GM23338 (cell line): ENCODE measurements at regions not wholly inside any gene's neighbourhood (a gene's known extent, or its start where the extent isn't known, plus 50 kb on each side); places are given as distances from the start of the nearest gene placed in this dataset.
A peak's percentile ranks its signal among the peaks of the same experiment; 100 is the strongest.

Experiments used
- ATAC-seq: fragments of 200-7000 bp; cut with Tn5 transposase; 3 replicates; pipeline ENCODE4 v1.9.1; 2020
- DNase-seq: peaks from one replicate; pipeline ENCODE4 v3.0.0-alpha.2; 2015; ENCODE audit warnings: low spot score
- H2AFZ ChIP-seq: fragments of 200-600 bp; sonication (generic); 2 replicates; pipeline ENCODE4 v1.8.0; 2016; ENCODE audit warnings: antibody characterized with exemption, mild to moderate bottlenecking, moderate library complexity
- H3F3A ChIP-seq: fragments of 200-600 bp; sonication (generic); replicated peaks from 2 replicates; pipeline ENCODE4 v1.8.0; 2017; ENCODE audit warnings: antibody characterized with exemption, mixed run types, low read depth
- H3K27ac ChIP-seq: fragments of 200-600 bp; sonication (generic); 2 replicates; pipeline ENCODE4 v1.6.1; 2016; ENCODE audit warnings: low read depth
- H3K27me3 ChIP-seq: fragments of 200-600 bp; sonication (generic); 2 replicates; pipeline ENCODE4 v1.8.0; 2016; ENCODE audit warnings: mild to moderate bottlenecking, mixed run types, moderate library complexity; ENCODE audit not compliant: insufficient read depth
- H3K36me3 ChIP-seq: fragments of 200-600 bp; sonication (generic); 2 replicates; pipeline ENCODE4 v1.8.0; 2016; ENCODE audit warnings: mild to moderate bottlenecking; ENCODE audit not compliant: insufficient read depth
- H3K4me1 ChIP-seq: fragments of 200-600 bp; sonication (generic); 2 replicates; pipeline ENCODE4 v1.8.0; 2016; ENCODE audit warnings: mild to moderate bottlenecking, moderate library complexity; ENCODE audit not compliant: insufficient read depth
- H3K4me2 ChIP-seq: fragments of 200-600 bp; sonication (generic); 2 replicates; pipeline ENCODE4 v1.7.1; 2017; ENCODE audit warnings: mixed run types
- H3K4me3 ChIP-seq: fragments of 200-600 bp; sonication (generic); 2 replicates; pipeline ENCODE4 v1.6.1; 2016; ENCODE audit warnings: mixed run types
- H3K79me2 ChIP-seq: fragments of 200-600 bp; sonication (generic); replicated peaks from 2 replicates; pipeline ENCODE4 v1.8.0; 2017; ENCODE audit warnings: mild to moderate bottlenecking; ENCODE audit not compliant: insufficient read depth
- H3K9me2 ChIP-seq: fragments of 200-600 bp; sonication (generic); 2 replicates; pipeline ENCODE4 v1.8.0; 2017; ENCODE audit not compliant: insufficient read depth
- H4K20me1 ChIP-seq: fragments of 200-600 bp; sonication (generic); replicated peaks from 2 replicates; pipeline ENCODE4 v1.8.0; 2017; ENCODE audit warnings: mild to moderate bottlenecking; ENCODE audit not compliant: insufficient read depth
- H3K27ac Mint-ChIP-seq: 2 replicates; pipeline ENCODE4 v1.8.0; 2020; ENCODE audit warnings: inconsistent platforms, mild to moderate bottlenecking, moderate library complexity, mixed read lengths
- H3K27me3 Mint-ChIP-seq: 3 replicates; pipeline ENCODE4 v1.8.0; 2022; ENCODE audit warnings: low read depth, mild to moderate bottlenecking, moderate library complexity, mixed read lengths, inconsistent platforms; ENCODE audit not compliant: insufficient read depth, poor library complexity
- H3K36me3 Mint-ChIP-seq: 3 replicates; pipeline ENCODE4 v1.8.0; 2021; ENCODE audit warnings: low read depth, mild to moderate bottlenecking, inconsistent platforms, moderate library complexity, mixed read lengths
- H3K4me1 Mint-ChIP-seq: 3 replicates; pipeline ENCODE4 v1.8.0; 2020; ENCODE audit warnings: mild to moderate bottlenecking, inconsistent platforms, mixed read lengths
- H3K4me3 Mint-ChIP-seq: 3 replicates; pipeline ENCODE4 v1.8.0; 2021; ENCODE audit warnings: moderate library complexity, mild to moderate bottlenecking, inconsistent platforms, mixed read lengths
- H3K9me3 Mint-ChIP-seq: 3 replicates; pipeline ENCODE4 v1.8.0; 2020; ENCODE audit warnings: moderate library complexity, mild to moderate bottlenecking, inconsistent platforms, mixed read lengths
- CREB1 ChIP-seq: fragments of 250-450 bp; sonication (Bioruptor Pico); IDR thresholded peaks from 2 replicates; pipeline ENCODE4 v1.5.0; 2020; ENCODE audit warnings: low read depth, mild to moderate bottlenecking, moderate library complexity
- CTCF ChIP-seq, 2 experiments: fragments of 200-600 bp in 1 of 2; sonication (generic) in 1 of 2; conservative IDR thresholded peaks; 2 replicates each; pipeline versions ENCODE4 v1.5.1 to v1.6.1; 2016 to 2017; ENCODE audit warnings: antibody characterized with exemption in 2 of 2, low read depth in 2 of 2, mild to moderate bottlenecking in 2 of 2, moderate library complexity in 1 of 2
- EZH2 ChIP-seq: fragments of 200-600 bp; sonication (generic); IDR thresholded peaks from one replicate; pipeline ENCODE4 v1.8.0; 2017; ENCODE audit warnings: antibody characterized with exemption, mild to moderate bottlenecking, low read depth; ENCODE audit not compliant: unreplicated experiment
- EZH2phosphoT487 ChIP-seq: fragments of 200-600 bp; sonication (generic); IDR thresholded peaks from one replicate; pipeline ENCODE4 v1.8.1; 2018; ENCODE audit warnings: antibody characterized with exemption; ENCODE audit not compliant: unreplicated experiment
- JUNB ChIP-seq: IDR thresholded peaks from one replicate; pipeline ENCODE4 v1.6.1; 2016; ENCODE audit warnings: antibody characterized with exemption; ENCODE audit not compliant: unreplicated experiment
- NANOG ChIP-seq: IDR thresholded peaks from 2 replicates; pipeline ENCODE4 v1.6.1; 2016; ENCODE audit warnings: antibody characterized with exemption, borderline replicate concordance
- POLR2AphosphoS5 ChIP-seq: IDR thresholded peaks from 2 replicates; pipeline ENCODE4 v1.6.1; 2016; ENCODE audit warnings: antibody characterized with exemption, low read depth
- REST ChIP-seq: IDR thresholded peaks from one replicate; pipeline ENCODE4 v1.6.1; 2018; ENCODE audit warnings: antibody characterized with exemption; ENCODE audit not compliant: unreplicated experiment
- STAT1 ChIP-seq: IDR thresholded peaks from one replicate; pipeline ENCODE4 v1.6.1; 2016; ENCODE audit warnings: antibody characterized with exemption; ENCODE audit not compliant: unreplicated experiment
- ZNF114 ChIP-seq: fragments of 250-450 bp; sonication (Bioruptor Pico); IDR thresholded peaks from 2 replicates; pipeline ENCODE4 v1.5.0; 2020; ENCODE audit warnings: mild to moderate bottlenecking, moderate library complexity
- ZNF331 ChIP-seq: fragments of 250-450 bp; sonication (Bioruptor Pico); IDR thresholded peaks from 2 replicates; pipeline ENCODE4 v1.5.0; 2020; ENCODE audit warnings: low read depth, mild to moderate bottlenecking, moderate library complexity
- ZNF462 ChIP-seq: fragments of 250-450 bp; sonication (Bioruptor Pico); IDR thresholded peaks from 2 replicates; pipeline ENCODE4 v1.5.0; 2020; ENCODE audit warnings: mild to moderate bottlenecking, moderate library complexity
- TF ChIP-seq, protein P1 (sequence below): IDR thresholded peaks from 2 replicates; pipeline ENCODE4 v1.6.1; 2016; ENCODE audit warnings: antibody characterized with exemption

- no peak overlapping the region for H3K4me3 ChIP-seq
- no peaks in the 10 kb centered on the region for H3K9me2 ChIP-seq
- Mint-ChIP-seq H3K27me3 (peaks cover 1% of the 10 kb centered on the region), H3K36me3 (no peaks in the 10 kb centered on the region), H3K4me3 (no peak overlapping the region), H3K4me1 (peaks cover 24% of the 10 kb centered on the region), H3K27ac (no peak overlapping the region), H3K9me3 (no peaks in the 10 kb centered on the region)
- TF ChIP-seq EZH2phosphoT487: no peak
- no peak for TF ChIP-seq EZH2
- no peak for TF ChIP-seq NANOG
- TF ChIP-seq, protein P1, sequence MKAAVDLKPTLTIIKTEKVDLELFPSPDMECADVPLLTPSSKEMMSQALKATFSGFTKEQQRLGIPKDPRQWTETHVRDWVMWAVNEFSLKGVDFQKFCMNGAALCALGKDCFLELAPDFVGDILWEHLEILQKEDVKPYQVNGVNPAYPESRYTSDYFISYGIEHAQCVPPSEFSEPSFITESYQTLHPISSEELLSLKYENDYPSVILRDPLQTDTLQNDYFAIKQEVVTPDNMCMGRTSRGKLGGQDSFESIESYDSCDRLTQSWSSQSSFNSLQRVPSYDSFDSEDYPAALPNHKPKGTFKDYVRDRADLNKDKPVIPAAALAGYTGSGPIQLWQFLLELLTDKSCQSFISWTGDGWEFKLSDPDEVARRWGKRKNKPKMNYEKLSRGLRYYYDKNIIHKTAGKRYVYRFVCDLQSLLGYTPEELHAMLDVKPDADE: no peak
- no peak for TF ChIP-seq ZNF462 (CRISPR knock-in tag)
- no peak for TF ChIP-seq CTCF (conservative IDR thresholded peaks at IDR 0.05; ENCODE audit: low read depth in 2 of 2)
- no peak for TF ChIP-seq REST
- TF ChIP-seq JUNB: no peak
- no peak for TF ChIP-seq STAT1
- no peak for TF ChIP-seq ZNF331 (CRISPR knock-in tag)
- no peak for TF ChIP-seq ZNF114 (CRISPR knock-in tag)
- no peak for TF ChIP-seq CREB1 (CRISPR knock-in tag)
- TF ChIP-seq POLR2AphosphoS5: no peak
- no peaks in the 10 kb centered on the region for H3K36me3 ChIP-seq
- H3K4me2 ChIP-seq: no peak overlapping the region; the same call in 1 of the 2 replicates
- ATAC-seq (peak; percentile 62), DNase-seq (no peak)
- peaks cover 40% of the 10 kb centered on the region for H3K4me1 ChIP-seq
- H3K27me3 ChIP-seq: no peaks in the 10 kb centered on the region
- H2AFZ ChIP-seq: no peak overlapping the region
- H4K20me1 ChIP-seq: no peaks in the 10 kb centered on the region
- no peak overlapping the region for H3K27ac ChIP-seq
- no peaks in the 10 kb centered on the region for H3K79me2 ChIP-seq
- H3F3A ChIP-seq: no peaks in the 10 kb centered on the region
These were observed 366.5 kb downstream of the FOXA2 start for GRCh38 chr20:22217712-22218352.
